ENCODE measurements at regions not wholly inside any gene's neighbourhood (a gene's known extent, or its start where the extent isn't known, plus 50 kb on each side); places are given as distances from the start of the nearest gene placed in this dataset.

DNA sequence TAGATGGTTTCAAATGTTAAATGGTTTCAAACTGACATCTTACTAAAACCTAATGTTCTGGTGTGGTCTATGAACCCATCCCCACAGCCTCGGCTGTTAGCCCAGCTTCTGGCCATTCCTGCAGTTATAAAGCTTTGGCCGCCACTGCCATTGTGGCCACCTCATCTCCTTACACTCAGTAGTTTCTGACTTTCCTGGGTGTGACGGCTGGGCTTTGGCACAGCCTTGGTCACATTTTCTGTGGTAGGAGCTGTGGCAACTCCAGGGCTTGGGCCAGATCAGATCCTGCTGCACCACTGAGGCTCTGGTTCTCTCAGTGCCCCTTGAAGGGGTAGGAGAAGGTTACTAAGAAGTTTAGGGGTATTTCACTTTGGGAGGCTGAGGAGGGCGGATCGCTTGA, 84.2 kb upstream of the STXBP6 start:
- Mint-ChIP-seq H3K9me3 (no peaks in the 10 kb centered on the region), H3K4me1 (ENCODE audit: low read depth) (peaks cover 4% of the 10 kb centered on the region), H3K27me3 (peaks cover 28% of the 10 kb centered on the region), H3K27ac (no peak overlapping the region), H3K4me3 (no peak overlapping the region), H3K36me3 (ENCODE audit: low read depth) (no peaks in the 10 kb centered on the region)
- no peak for ATAC-seq
- POLR2A ChIA-PET: no interaction called here
- no peak for DNase-seq
- TF ChIP-seq, protein P1, sequence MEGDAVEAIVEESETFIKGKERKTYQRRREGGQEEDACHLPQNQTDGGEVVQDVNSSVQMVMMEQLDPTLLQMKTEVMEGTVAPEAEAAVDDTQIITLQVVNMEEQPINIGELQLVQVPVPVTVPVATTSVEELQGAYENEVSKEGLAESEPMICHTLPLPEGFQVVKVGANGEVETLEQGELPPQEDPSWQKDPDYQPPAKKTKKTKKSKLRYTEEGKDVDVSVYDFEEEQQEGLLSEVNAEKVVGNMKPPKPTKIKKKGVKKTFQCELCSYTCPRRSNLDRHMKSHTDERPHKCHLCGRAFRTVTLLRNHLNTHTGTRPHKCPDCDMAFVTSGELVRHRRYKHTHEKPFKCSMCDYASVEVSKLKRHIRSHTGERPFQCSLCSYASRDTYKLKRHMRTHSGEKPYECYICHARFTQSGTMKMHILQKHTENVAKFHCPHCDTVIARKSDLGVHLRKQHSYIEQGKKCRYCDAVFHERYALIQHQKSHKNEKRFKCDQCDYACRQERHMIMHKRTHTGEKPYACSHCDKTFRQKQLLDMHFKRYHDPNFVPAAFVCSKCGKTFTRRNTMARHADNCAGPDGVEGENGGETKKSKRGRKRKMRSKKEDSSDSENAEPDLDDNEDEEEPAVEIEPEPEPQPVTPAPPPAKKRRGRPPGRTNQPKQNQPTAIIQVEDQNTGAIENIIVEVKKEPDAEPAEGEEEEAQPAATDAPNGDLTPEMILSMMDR (IDR thresholded peaks at IDR 0.05): no peak
- CTCF ChIA-PET: interaction anchor here (1.1 to 2.2 kb wide), 7 partner anchors 8 to 425 kb away, joined by 3 to 11 read pairs (median 4); no protein-coding TSS in a partner anchor
- intact Hi-C loops (cut with micrococcal nuclease): loop anchor here (5.0 kb wide), 1 partner anchor 422 kb away; no protein-coding TSS in a partner anchor

DNA sequence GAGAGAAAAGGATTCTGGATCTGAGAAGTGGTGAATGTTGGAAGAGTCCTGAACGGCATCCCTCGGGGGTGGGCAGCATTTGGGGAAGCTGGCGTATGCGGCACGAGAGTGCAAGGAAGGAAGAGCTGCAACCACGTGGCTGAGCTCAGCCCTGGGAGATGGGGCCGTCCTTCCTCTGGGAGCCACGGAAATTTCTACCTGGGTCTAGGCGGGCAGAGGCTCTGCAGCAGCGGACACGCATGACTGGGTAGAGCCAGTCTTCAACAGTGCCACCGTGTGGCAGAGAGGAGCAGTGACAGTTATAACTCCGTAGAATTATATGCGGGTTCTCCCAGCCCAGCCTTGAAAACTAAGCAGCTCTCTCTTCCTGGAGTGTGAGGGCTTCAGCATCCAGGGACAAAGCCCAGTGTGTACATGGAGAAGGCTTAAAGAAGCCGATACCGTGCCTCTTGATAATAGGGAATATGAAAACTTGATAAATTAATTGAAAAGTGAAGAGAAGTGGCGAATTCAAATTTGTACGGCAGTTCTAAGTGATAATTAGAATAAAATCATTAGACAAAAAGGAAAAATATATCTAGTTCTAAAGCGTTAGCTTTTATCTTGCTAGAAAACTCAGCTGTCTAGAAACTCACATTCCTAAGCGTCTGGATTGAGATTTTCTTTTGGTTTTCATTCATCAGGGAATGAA, 82.9 kb upstream of the STXBP6 start:
- Mint-ChIP-seq H3K27me3 (peaks cover 33% of the 10 kb centered on the region), H3K36me3 (ENCODE audit: low read depth) (no peaks in the 10 kb centered on the region), H3K9me3 (no peaks in the 10 kb centered on the region), H3K4me1 (ENCODE audit: low read depth) (peaks cover 4% of the 10 kb centered on the region), H3K4me3 (no peak overlapping the region), H3K27ac (no peak overlapping the region)
- intact Hi-C loops (cut with micrococcal nuclease): loop anchor here (5.0 kb wide), 1 partner anchor 421 kb away; no protein-coding TSS in a partner anchor
- peak; percentile 62 for DNase-seq
- ChIA-PET POLR2A (no interaction called here), CTCF (interaction anchor here (0.6 to 3.2 kb wide), 27 partner anchors 9 to 444 kb away, joined by 3 to 18 read pairs (median 4); no protein-coding TSS in a partner anchor)
- TF ChIP-seq, protein P1 (IDR thresholded peaks at IDR 0.05): peak; percentile 77
- peak; percentile 96 for ATAC-seq

DNA sequence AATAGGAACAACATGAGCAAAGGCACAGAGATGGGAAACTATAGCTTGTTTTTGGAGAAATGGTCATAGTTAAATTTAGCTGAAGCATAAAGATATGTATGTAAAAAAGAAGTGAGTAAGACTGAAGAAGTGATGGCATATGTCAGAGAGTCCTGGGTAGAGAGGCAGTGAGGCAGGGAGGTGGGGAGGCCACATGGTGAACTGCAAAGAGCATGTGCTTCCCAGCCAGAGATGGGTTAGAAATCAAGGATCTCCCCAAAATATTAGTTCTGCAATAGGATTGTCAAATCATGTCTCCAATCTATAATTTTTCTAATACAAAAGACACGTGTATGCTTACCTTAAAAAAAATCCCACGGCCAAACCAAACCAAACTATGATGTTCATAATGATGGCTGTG, 82.1 kb upstream of the STXBP6 start:
- Mint-ChIP-seq H3K27ac (no peak overlapping the region), H3K4me3 (no peak overlapping the region), H3K36me3 (ENCODE audit: low read depth) (no peaks in the 10 kb centered on the region), H3K9me3 (no peaks in the 10 kb centered on the region), H3K4me1 (ENCODE audit: low read depth) (peaks cover 4% of the 10 kb centered on the region), H3K27me3 (peaks cover 33% of the 10 kb centered on the region)
- ATAC-seq (no peak), DNase-seq (no peak)
- CTCF ChIA-PET: interaction anchor here (0.7 to 3.2 kb wide), 14 partner anchors 17 to 422 kb away, joined by 3 to 18 read pairs (median 4); no protein-coding TSS in a partner anchor
- TF ChIP-seq, protein P1 (IDR thresholded peaks at IDR 0.05): no peak
- intact Hi-C loops (cut with micrococcal nuclease): loop anchor here (5.0 kb wide), 1 partner anchor 420 kb away; no protein-coding TSS in a partner anchor
- POLR2A ChIA-PET: no interaction called here

DNA sequence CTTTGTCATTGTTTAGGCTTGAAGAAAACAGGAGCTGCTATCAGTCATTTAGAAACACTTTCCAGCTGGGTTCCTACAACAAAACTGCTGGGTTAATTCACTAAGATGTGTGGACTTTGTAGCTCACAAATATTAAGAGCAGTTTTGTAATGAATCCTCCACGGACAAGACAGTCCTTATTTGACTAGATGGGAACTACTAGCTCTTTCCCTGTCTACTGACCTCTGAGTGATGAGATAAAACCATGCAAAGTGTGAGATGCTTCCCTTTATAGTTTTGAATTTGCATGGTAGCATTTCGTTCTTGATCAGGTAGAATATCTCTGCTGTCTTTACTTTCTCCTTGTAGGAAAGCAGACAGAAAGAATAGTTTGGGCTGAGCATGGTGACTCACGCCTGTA, 72.9 kb upstream of the STXBP6 start:
- CTCF ChIA-PET: interaction anchor here (1.2 kb wide), 1 partner anchor 10 kb away, joined by 5 read pairs; no protein-coding TSS in a partner anchor
- DNase-seq: no peak
- H3K27ac Mint-ChIP-seq: no peak overlapping the region
- POLR2A ChIA-PET: no interaction called here
- H3K27me3 Mint-ChIP-seq: peaks cover 2% of the 10 kb centered on the region
- no peak overlapping the region for H3K4me3 Mint-ChIP-seq
- no peaks in the 10 kb centered on the region for H3K9me3 Mint-ChIP-seq
- ATAC-seq: no peak
- intact Hi-C loops (cut with micrococcal nuclease): no loop called here
- H3K36me3 Mint-ChIP-seq (ENCODE audit: low read depth): no peaks in the 10 kb centered on the region
- TF ChIP-seq, protein P1 (IDR thresholded peaks at IDR 0.05): no peak
- no peaks in the 10 kb centered on the region for H3K4me1 Mint-ChIP-seq (ENCODE audit: low read depth)

DNA sequence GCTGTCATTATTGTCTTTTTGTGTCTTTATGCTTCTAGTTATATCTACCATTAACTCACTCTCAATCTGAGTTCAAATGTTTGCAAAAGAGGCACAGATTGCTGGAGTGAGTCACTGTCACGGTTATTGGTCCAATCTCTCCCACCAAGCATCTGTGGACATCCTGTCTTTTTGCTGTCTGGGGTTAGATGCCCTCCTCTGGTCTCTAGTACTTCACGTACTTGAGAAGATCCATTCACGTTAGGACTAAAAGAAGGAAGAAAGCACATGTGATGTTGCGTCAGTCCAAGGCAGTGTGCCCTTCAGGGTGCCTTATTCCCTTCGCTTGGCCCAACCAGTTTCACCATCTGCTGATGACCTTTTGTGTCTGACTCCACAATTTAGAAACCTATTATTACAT, 72.3 kb upstream of the STXBP6 start:
- DNase-seq (no peak), ATAC-seq (no peak)
- no peaks in the 10 kb centered on the region for H3K9me3 Mint-ChIP-seq
- H3K4me1 Mint-ChIP-seq (ENCODE audit: low read depth): no peaks in the 10 kb centered on the region
- POLR2A ChIA-PET: no interaction called here
- H3K27me3 Mint-ChIP-seq: peaks cover 4% of the 10 kb centered on the region
- CTCF ChIA-PET: no interaction called here
- intact Hi-C loops (cut with micrococcal nuclease): no loop called here
- TF ChIP-seq, protein P1 (IDR thresholded peaks at IDR 0.05): no peak
- H3K36me3 Mint-ChIP-seq (ENCODE audit: low read depth): no peaks in the 10 kb centered on the region
- H3K4me3 Mint-ChIP-seq: no peak overlapping the region
- H3K27ac Mint-ChIP-seq: no peak overlapping the region
